ENCODE measurements at regions not wholly inside any gene's neighbourhood (a gene's known extent, or its start where the extent isn't known, plus 50 kb on each side); places are given as distances from the start of the nearest gene placed in this dataset.

DNA sequence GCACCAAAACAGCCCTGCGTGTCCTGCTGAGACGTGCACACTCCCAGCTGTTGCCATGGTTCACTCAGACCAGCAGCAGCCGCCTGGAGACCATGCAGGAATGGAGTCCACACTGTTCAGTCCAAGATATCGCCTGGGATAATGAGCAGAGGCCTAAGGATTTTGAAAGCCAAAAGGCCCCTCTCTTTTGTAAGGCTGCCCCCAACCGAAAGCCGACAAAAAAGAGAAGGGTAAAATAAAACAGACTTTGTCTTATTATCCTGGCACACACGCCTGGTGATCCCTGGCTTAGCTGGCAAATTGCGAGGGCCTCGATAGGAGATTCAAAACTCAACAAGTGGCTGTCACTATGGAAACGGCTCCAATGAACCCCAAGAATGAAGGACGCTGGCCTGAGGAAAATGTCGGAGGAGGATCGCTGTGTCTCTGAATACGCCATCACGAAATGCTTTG, 263.6 kb downstream of the SKIDA1 start:
- BruUV-seq (replicated peaks): no TSS peak
- Histone ChIP-seq H4K20me1 (ENCODE audit: insufficient read depth) (no peaks in the 10 kb centered on the region), H3F3A (ENCODE audit: insufficient read depth, low read depth) (0 out of 2 replicates have a peak, but pooled peaks cover 3% of the 10 kb centered on the region), H3K9me3 (ENCODE audit: insufficient read depth, low read depth) (no peaks in the 10 kb centered on the region), H3K4me1 (replicated peaks; ENCODE audit: insufficient read depth) (peaks cover 24% of the 10 kb centered on the region), H3K27me3 (ENCODE audit: insufficient read depth, low read depth) (no peaks in the 10 kb centered on the region), H3K9me2 (ENCODE audit: insufficient read depth) (no peaks in the 10 kb centered on the region), H3K4me2 (no peak overlapping the region), H3K4me3 (no peak overlapping the region), H3K36me3 (ENCODE audit: low read depth) (no peaks in the 10 kb centered on the region), H2AFZ (no peak overlapping the region), H3K79me2 (ENCODE audit: low read depth) (no peaks in the 10 kb centered on the region), H3K27ac (no peak overlapping the region)
- ChIA-PET CTCF (no interaction called here), POLR2A (ENCODE audit: unreplicated experiment) (no interaction called here)
- no peak for DNase-seq
- TF ChIP-seq EZH2 (IDR thresholded peaks at IDR 0.05; ENCODE audit: low read depth): no peak
- TF ChIP-seq, protein P1, sequence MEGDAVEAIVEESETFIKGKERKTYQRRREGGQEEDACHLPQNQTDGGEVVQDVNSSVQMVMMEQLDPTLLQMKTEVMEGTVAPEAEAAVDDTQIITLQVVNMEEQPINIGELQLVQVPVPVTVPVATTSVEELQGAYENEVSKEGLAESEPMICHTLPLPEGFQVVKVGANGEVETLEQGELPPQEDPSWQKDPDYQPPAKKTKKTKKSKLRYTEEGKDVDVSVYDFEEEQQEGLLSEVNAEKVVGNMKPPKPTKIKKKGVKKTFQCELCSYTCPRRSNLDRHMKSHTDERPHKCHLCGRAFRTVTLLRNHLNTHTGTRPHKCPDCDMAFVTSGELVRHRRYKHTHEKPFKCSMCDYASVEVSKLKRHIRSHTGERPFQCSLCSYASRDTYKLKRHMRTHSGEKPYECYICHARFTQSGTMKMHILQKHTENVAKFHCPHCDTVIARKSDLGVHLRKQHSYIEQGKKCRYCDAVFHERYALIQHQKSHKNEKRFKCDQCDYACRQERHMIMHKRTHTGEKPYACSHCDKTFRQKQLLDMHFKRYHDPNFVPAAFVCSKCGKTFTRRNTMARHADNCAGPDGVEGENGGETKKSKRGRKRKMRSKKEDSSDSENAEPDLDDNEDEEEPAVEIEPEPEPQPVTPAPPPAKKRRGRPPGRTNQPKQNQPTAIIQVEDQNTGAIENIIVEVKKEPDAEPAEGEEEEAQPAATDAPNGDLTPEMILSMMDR (conservative IDR thresholded peaks at IDR 0.05): no peak
- intact Hi-C loops (cut with micrococcal nuclease; ENCODE audit: unreplicated experiment): no loop called here

DNA sequence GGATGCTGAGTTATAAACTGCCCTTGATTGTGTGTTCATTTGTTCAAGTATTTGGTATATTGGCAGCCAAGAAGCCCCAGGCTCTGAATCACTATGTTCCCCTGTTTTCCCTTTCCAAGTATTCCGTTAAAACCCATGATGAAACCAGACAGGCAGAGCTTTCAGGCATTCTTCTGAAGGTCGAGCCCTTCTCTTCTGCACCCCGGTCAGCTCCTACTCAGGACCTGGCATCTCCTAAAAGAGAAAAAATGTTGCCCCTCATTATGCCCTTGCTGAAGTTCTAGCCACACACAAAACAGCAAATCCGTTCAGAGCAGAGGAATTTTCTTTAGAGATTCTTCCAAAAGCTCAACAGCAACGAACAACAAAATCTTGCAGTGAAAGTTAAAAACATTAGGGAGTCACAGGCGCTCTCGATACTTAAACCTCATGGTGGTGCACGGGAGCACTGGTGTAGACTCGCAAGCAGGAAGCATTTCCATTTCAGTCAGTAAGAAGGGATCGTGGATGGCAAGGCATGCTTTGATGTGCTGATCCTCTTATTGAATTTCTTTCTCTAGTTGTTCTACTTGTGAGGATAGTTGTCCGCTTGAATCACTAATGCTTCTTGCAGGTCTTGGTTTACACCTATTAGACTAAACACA, 264.9 kb downstream of the SKIDA1 start:
- no peaks in the 10 kb centered on the region for H3K36me3 ChIP-seq (ENCODE audit: low read depth)
- ChIA-PET POLR2A (ENCODE audit: unreplicated experiment) (no interaction called here), CTCF (no interaction called here)
- no TSS peak for BruUV-seq (replicated peaks)
- H3K9me2 ChIP-seq (ENCODE audit: insufficient read depth): no peaks in the 10 kb centered on the region
- H3F3A ChIP-seq (ENCODE audit: insufficient read depth, low read depth): 0 out of 2 replicates have a peak, but pooled peaks cover 3% of the 10 kb centered on the region
- DNase-seq: no peak
- peaks cover 16% of the 10 kb centered on the region for H3K4me1 ChIP-seq (replicated peaks; ENCODE audit: insufficient read depth)
- no peaks in the 10 kb centered on the region for H4K20me1 ChIP-seq (ENCODE audit: insufficient read depth)
- no peaks in the 10 kb centered on the region for H3K79me2 ChIP-seq (ENCODE audit: low read depth)
- TF ChIP-seq, protein P1 (conservative IDR thresholded peaks at IDR 0.05): no peak
- TF ChIP-seq EZH2 (IDR thresholded peaks at IDR 0.05; ENCODE audit: low read depth): no peak
- H3K27ac ChIP-seq: no peak overlapping the region
- intact Hi-C loops (cut with micrococcal nuclease; ENCODE audit: unreplicated experiment): no loop called here
- no peak overlapping the region for H2AFZ ChIP-seq
- H3K4me2 ChIP-seq: no peak overlapping the region
- H3K9me3 ChIP-seq (ENCODE audit: insufficient read depth, low read depth): no peaks in the 10 kb centered on the region
- H3K4me3 ChIP-seq: no peak overlapping the region
- H3K27me3 ChIP-seq (ENCODE audit: insufficient read depth, low read depth): no peaks in the 10 kb centered on the region

DNA sequence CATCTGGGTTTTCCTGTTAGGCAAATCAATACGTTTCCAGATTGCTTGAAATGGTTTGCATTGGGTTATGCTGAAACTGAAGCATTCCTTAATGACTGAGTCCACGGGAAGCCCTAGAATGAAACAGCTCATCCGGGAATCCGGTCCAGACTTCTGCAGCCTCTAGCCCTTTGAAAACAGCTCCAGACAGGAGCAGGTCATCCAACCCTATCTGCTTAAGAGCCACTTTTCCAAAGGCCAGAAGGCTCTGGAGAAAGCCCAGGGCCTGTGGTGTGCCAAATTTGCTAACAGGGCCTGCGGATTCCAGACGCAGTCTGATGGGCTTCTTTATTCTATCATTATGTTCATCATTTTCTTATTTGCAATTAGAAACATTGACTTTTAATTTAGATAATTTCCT, 265.4 kb downstream of the SKIDA1 start:
- ChIA-PET POLR2A (ENCODE audit: unreplicated experiment) (no interaction called here), CTCF (no interaction called here)
- Histone ChIP-seq H3K36me3 (ENCODE audit: low read depth) (no peaks in the 10 kb centered on the region), H4K20me1 (ENCODE audit: insufficient read depth) (no peaks in the 10 kb centered on the region), H3K27me3 (ENCODE audit: insufficient read depth, low read depth) (no peaks in the 10 kb centered on the region), H2AFZ (no peak overlapping the region), H3K9me3 (ENCODE audit: insufficient read depth, low read depth) (no peaks in the 10 kb centered on the region), H3K27ac (no peak overlapping the region), H3K4me1 (replicated peaks; ENCODE audit: insufficient read depth) (peaks cover 11% of the 10 kb centered on the region), H3F3A (ENCODE audit: insufficient read depth, low read depth) (no peaks in the 10 kb centered on the region), H3K4me2 (no peak overlapping the region), H3K79me2 (ENCODE audit: low read depth) (no peaks in the 10 kb centered on the region), H3K9me2 (ENCODE audit: insufficient read depth) (no peaks in the 10 kb centered on the region), H3K4me3 (no peak overlapping the region)
- intact Hi-C loops (cut with micrococcal nuclease; ENCODE audit: unreplicated experiment): no loop called here
- no peak for DNase-seq
- no peak for TF ChIP-seq EZH2 (IDR thresholded peaks at IDR 0.05; ENCODE audit: low read depth)
- TF ChIP-seq, protein P1 (conservative IDR thresholded peaks at IDR 0.05): no peak
- no TSS peak for BruUV-seq (replicated peaks)
